Osteocyte (in vitro differentiated cells): ENCODE measurements at regions not wholly inside any gene's neighbourhood (a gene's known extent, or its start where the extent isn't known, plus 50 kb on each side); places are given as distances from the start of the nearest gene placed in this dataset.
A peak's percentile ranks its signal among the peaks of the same experiment; 100 is the strongest.

ENCODE experiments used
- DNase-seq: peaks from one replicate; pipeline ENCODE4 v3.0.0; 2021; ENCODE audit warnings: mixed read lengths; ENCODE audit not compliant: unreplicated experiment; ENCODE audit errors: extremely low spot score
- H3K27ac Mint-ChIP-seq: one replicate; pipeline ENCODE4 v1.8.0; 2021; ENCODE audit warnings: mild to moderate bottlenecking, mixed read lengths; ENCODE audit not compliant: unreplicated experiment
- H3K27me3 Mint-ChIP-seq: one replicate; pipeline ENCODE4 v1.8.0; 2021; ENCODE audit warnings: mixed read lengths; ENCODE audit not compliant: unreplicated experiment
- H3K36me3 Mint-ChIP-seq: one replicate; pipeline ENCODE4 v1.8.0; 2021; ENCODE audit warnings: mixed read lengths; ENCODE audit not compliant: unreplicated experiment
- H3K4me1 Mint-ChIP-seq: one replicate; pipeline ENCODE4 v1.8.0; 2021; ENCODE audit warnings: mixed read lengths; ENCODE audit not compliant: unreplicated experiment
- H3K4me3 Mint-ChIP-seq: one replicate; pipeline ENCODE4 v1.8.0; 2021; ENCODE audit warnings: mild to moderate bottlenecking, moderate library complexity, mixed read lengths; ENCODE audit not compliant: unreplicated experiment
- H3K9me3 Mint-ChIP-seq: one replicate; pipeline ENCODE4 v1.8.0; 2021; ENCODE audit warnings: mixed read lengths; ENCODE audit not compliant: unreplicated experiment
- CTCF ChIP-seq: fragments of 200-600 bp; sonication (generic); IDR thresholded peaks from 2 replicates; pipeline ENCODE4 v1.5.0; 2021; ENCODE audit warnings: antibody characterized with exemption, mild to moderate bottlenecking, moderate library complexity

- peaks cover 10% of the 10 kb centered on the region for H3K9me3 Mint-ChIP-seq
- peak; percentile 83 for DNase-seq
- TF ChIP-seq CTCF: no peak
- H3K4me1 Mint-ChIP-seq: no peaks in the 10 kb centered on the region
- no peak overlapping the region for H3K27ac Mint-ChIP-seq
- H3K4me3 Mint-ChIP-seq: no peak overlapping the region
- H3K36me3 Mint-ChIP-seq: no peaks in the 10 kb centered on the region
- no peaks in the 10 kb centered on the region for H3K27me3 Mint-ChIP-seq
These were observed 159.9 kb upstream of the ALG10B start for GRCh38 chr12:38156497-38157245.

- Mint-ChIP-seq H3K36me3 (no peaks in the 10 kb centered on the region), H3K9me3 (peaks cover 13% of the 10 kb centered on the region), H3K27ac (no peak overlapping the region), H3K4me3 (no peak overlapping the region), H3K27me3 (no peaks in the 10 kb centered on the region), H3K4me1 (no peaks in the 10 kb centered on the region)
- no peak for TF ChIP-seq CTCF
- DNase-seq: peak; percentile 84
These were observed 159.2 kb upstream of the ALG10B start for GRCh38 chr12:38157274-38157932.

- peaks cover 19% of the 10 kb centered on the region for H3K9me3 Mint-ChIP-seq
- H3K4me1 Mint-ChIP-seq: no peaks in the 10 kb centered on the region
- no peak overlapping the region for H3K27ac Mint-ChIP-seq
- no peaks in the 10 kb centered on the region for H3K27me3 Mint-ChIP-seq
- no peaks in the 10 kb centered on the region for H3K36me3 Mint-ChIP-seq
- no peak overlapping the region for H3K4me3 Mint-ChIP-seq
- TF ChIP-seq CTCF: no peak
- no peak for DNase-seq
These were observed 158.6 kb upstream of the ALG10B start for GRCh38 chr12:38157933-38158401.

GRCh38 chr12:38158428-38159091 lies 158.0 kb upstream of the ALG10B start:
- H3K27ac Mint-ChIP-seq: no peak overlapping the region
- H3K9me3 Mint-ChIP-seq: peaks cover 16% of the 10 kb centered on the region
- no peaks in the 10 kb centered on the region for H3K4me1 Mint-ChIP-seq

More at GRCh38 chr12:38158428-38159091, 158.0 kb upstream of the ALG10B start:
- peak; percentile 70 for DNase-seq
- Mint-ChIP-seq H3K36me3 (no peaks in the 10 kb centered on the region), H3K4me3 (no peak overlapping the region), H3K27me3 (no peaks in the 10 kb centered on the region)
- TF ChIP-seq CTCF: no peak
